ENCODE measurements at regions not wholly inside any gene's neighbourhood (a gene's known extent, or its start where the extent isn't known, plus 50 kb on each side); places are given as distances from the start of the nearest gene placed in this dataset.

- H3K9me3 ChIP-seq (ENCODE audit: control insufficient read depth, low read depth, low read length): no peaks in the 10 kb centered on the region
- H3K27ac ChIP-seq (ENCODE audit: control insufficient read depth, insufficient read depth, low read length): no peak overlapping the region
- no peak overlapping the region for H3K4me2 ChIP-seq (ENCODE audit: control insufficient read depth, extremely low read depth, insufficient read depth, low read depth, low read length)
- H3K79me2 ChIP-seq (ENCODE audit: control insufficient read depth, insufficient read depth, low read length): no peaks in the 10 kb centered on the region
- FAIRE-seq (peak; percentile 34), DNase-seq (ENCODE audit: low read depth, low spot score) (no peak)
- H4K20me1 ChIP-seq (ENCODE audit: control insufficient read depth, extremely low read depth, insufficient read depth, low read length): no peaks in the 10 kb centered on the region
- dilution Hi-C loops (cut with MboI; ENCODE audit: extremely low pct_ligation_motif_present, low sequenced_read_pairs): no loop called here
- H3K36me3 ChIP-seq (ENCODE audit: control insufficient read depth in 2 of 2, extremely low read depth in 1 of 2, insufficient read depth in 2 of 2, low read length in 2 of 2): no peaks in the 10 kb centered on the region
- peak overlapping the region; percentile 41 for H2AFZ ChIP-seq (ENCODE audit: control insufficient read depth, low read length)
- no peak overlapping the region for H3K4me3 ChIP-seq (ENCODE audit: control insufficient read depth in 2 of 3, extremely low read depth in 1 of 3, insufficient read depth in 2 of 3, low read depth in 1 of 3, low read length in 3 of 3)
- no peaks in the 10 kb centered on the region for H3K9me1 ChIP-seq (ENCODE audit: control insufficient read depth, extremely low read depth, insufficient read depth, low read length)
- no peaks in the 10 kb centered on the region for H3K4me1 ChIP-seq (ENCODE audit: control insufficient read depth, extremely low read depth, insufficient read depth, low read length)
- no peaks in the 10 kb centered on the region for H3K27me3 ChIP-seq (ENCODE audit: control insufficient read depth, extremely low read depth, insufficient read depth, low read length)
- TF ChIP-seq EZH2 (IDR thresholded peaks at IDR 0.05; ENCODE audit: low read length): no peak
- TF ChIP-seq, protein P1, sequence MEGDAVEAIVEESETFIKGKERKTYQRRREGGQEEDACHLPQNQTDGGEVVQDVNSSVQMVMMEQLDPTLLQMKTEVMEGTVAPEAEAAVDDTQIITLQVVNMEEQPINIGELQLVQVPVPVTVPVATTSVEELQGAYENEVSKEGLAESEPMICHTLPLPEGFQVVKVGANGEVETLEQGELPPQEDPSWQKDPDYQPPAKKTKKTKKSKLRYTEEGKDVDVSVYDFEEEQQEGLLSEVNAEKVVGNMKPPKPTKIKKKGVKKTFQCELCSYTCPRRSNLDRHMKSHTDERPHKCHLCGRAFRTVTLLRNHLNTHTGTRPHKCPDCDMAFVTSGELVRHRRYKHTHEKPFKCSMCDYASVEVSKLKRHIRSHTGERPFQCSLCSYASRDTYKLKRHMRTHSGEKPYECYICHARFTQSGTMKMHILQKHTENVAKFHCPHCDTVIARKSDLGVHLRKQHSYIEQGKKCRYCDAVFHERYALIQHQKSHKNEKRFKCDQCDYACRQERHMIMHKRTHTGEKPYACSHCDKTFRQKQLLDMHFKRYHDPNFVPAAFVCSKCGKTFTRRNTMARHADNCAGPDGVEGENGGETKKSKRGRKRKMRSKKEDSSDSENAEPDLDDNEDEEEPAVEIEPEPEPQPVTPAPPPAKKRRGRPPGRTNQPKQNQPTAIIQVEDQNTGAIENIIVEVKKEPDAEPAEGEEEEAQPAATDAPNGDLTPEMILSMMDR (optimal IDR thresholded peaks at IDR 0.05 in 1 of 3, IDR thresholded peaks at IDR 0.05 in 1 of 3, conservative IDR thresholded peaks at IDR 0.05 in 1 of 3; ENCODE audit: extremely low read depth in 1 of 3, insufficient read depth in 2 of 3, low read length in 3 of 3): no peak
- H3K9ac ChIP-seq (ENCODE audit: control insufficient read depth, extremely low read depth, insufficient read depth, low read length): no peak overlapping the region
These were observed 325.7 kb downstream of the GATA3 start for GRCh38 chr10:8379906-8380832.

DNA sequence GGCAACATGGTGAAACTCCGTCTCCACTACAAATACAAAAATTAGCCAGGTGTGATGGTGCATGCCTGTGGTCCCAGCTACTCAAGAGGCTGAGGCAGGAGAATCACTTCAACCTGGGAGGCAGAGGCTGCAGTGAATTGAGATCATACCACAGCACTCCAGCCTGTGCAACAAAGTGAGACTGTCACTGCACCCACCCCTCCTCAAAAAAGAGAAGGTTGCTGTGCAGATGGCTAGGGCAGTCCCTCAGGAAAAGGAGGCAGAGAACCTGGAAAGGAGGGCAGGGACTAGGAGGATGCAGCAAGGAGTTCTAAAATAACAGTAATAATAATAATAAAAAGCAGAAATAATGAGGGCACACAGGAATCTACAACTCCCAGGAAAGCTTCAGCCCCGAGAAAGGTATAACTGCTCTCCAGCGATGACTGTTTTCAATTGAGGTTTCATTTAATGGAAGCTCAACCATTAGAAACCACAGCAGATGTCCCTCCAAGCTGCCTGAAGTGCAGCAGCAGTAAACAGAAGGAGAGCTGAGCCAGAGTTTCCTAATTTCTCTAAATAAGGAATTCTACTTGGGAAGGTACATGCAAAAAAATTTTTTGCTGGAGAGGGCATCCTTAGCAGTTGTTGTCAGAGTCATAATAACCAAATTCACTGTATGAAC, 326.5 kb downstream of the GATA3 start:
- H4K20me1 ChIP-seq (ENCODE audit: control insufficient read depth, extremely low read depth, insufficient read depth, low read length): no peaks in the 10 kb centered on the region
- no peak overlapping the region for H3K9ac ChIP-seq (ENCODE audit: control insufficient read depth, extremely low read depth, insufficient read depth, low read length)
- no peak overlapping the region for H3K4me2 ChIP-seq (ENCODE audit: control insufficient read depth, extremely low read depth, insufficient read depth, low read depth, low read length)
- no peak overlapping the region for H2AFZ ChIP-seq (ENCODE audit: control insufficient read depth, low read length)
- no peak overlapping the region for H3K27ac ChIP-seq (ENCODE audit: control insufficient read depth, insufficient read depth, low read length)
- no peak overlapping the region for H3K4me3 ChIP-seq (ENCODE audit: control insufficient read depth in 2 of 3, extremely low read depth in 1 of 3, insufficient read depth in 2 of 3, low read depth in 1 of 3, low read length in 3 of 3)
- no peaks in the 10 kb centered on the region for H3K9me3 ChIP-seq (ENCODE audit: control insufficient read depth, low read depth, low read length)
- H3K27me3 ChIP-seq (ENCODE audit: control insufficient read depth, extremely low read depth, insufficient read depth, low read length): no peaks in the 10 kb centered on the region
- no peak for TF ChIP-seq EZH2 (IDR thresholded peaks at IDR 0.05; ENCODE audit: low read length)
- TF ChIP-seq, protein P1 (optimal IDR thresholded peaks at IDR 0.05 in 1 of 3, IDR thresholded peaks at IDR 0.05 in 1 of 3, conservative IDR thresholded peaks at IDR 0.05 in 1 of 3; ENCODE audit: extremely low read depth in 1 of 3, insufficient read depth in 2 of 3, low read length in 3 of 3): no peak
- H3K36me3 ChIP-seq (ENCODE audit: control insufficient read depth in 2 of 2, extremely low read depth in 1 of 2, insufficient read depth in 2 of 2, low read length in 2 of 2): no peaks in the 10 kb centered on the region
- no peaks in the 10 kb centered on the region for H3K4me1 ChIP-seq (ENCODE audit: control insufficient read depth, extremely low read depth, insufficient read depth, low read length)
- FAIRE-seq (no peak), DNase-seq (ENCODE audit: low read depth, low spot score) (no peak)
- dilution Hi-C loops (cut with MboI; ENCODE audit: extremely low pct_ligation_motif_present, low sequenced_read_pairs): no loop called here
- H3K9me1 ChIP-seq (ENCODE audit: control insufficient read depth, extremely low read depth, insufficient read depth, low read length): no peaks in the 10 kb centered on the region
- H3K79me2 ChIP-seq (ENCODE audit: control insufficient read depth, insufficient read depth, low read length): no peaks in the 10 kb centered on the region
